Breast epithelium (tissue), 3 donors: ENCODE measurements at regions not wholly inside any gene's neighbourhood (a gene's known extent, or its start where the extent isn't known, plus 50 kb on each side); places are given as distances from the start of the nearest gene placed in this dataset.
"Not testable (repeated sequence)": the region's sequence is repeated elsewhere in the genome, so short reads cannot be mapped to it uniquely, and the experiment has no call there.

ENCODE experiments used
- POLR2A ChIP-seq: fragments of 450-650 bp; IDR thresholded peaks from one replicate; pipeline ENCODE4 v1.6.1; 2016; ENCODE audit warnings: antibody characterized with exemption, mild to moderate bottlenecking, moderate library complexity
- POLR2AphosphoS5 ChIP-seq, 3 donors: sonication (generic); formaldehyde crosslinking; IDR thresholded peaks; one replicate each; pipeline ENCODE4 v1.6.1; 2017; ENCODE audit warnings: antibody characterized with exemption in 3 of 3
- TF ChIP-seq, protein P1 (sequence below), 3 donors: fragments of 450-650 bp; IDR thresholded peaks; one replicate each; pipeline ENCODE4 v1.5.1; 2016 to 2017; ENCODE audit warnings: antibody characterized with exemption in 3 of 3, mild to moderate bottlenecking in 3 of 3, moderate library complexity in 3 of 3

DNA sequence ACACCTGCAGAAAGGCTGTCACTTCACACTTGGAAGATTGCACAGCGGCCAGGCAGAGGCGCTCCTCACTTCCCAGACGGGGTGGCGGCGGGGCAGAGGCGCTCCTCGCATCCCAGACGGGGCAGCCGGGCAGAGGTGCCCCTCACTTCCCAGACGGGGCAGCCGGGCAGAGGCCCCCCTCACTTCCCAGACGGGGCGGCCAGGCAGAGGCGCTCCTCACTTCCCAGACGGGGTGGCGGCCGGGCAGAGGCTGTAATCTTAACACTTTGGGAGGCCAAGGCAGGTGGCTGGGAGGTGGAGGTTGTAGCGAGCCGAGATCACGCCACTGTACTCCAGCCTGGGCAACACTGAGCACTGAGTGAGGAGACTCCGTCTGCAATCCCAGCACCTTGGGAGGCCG is 436.3 kb upstream of the ZP4 start:
- TF ChIP-seq POLR2AphosphoS5 (IDR thresholded peaks at IDR 0.05); POLR2A: not testable (repeated sequence)
- TF ChIP-seq, protein P1, sequence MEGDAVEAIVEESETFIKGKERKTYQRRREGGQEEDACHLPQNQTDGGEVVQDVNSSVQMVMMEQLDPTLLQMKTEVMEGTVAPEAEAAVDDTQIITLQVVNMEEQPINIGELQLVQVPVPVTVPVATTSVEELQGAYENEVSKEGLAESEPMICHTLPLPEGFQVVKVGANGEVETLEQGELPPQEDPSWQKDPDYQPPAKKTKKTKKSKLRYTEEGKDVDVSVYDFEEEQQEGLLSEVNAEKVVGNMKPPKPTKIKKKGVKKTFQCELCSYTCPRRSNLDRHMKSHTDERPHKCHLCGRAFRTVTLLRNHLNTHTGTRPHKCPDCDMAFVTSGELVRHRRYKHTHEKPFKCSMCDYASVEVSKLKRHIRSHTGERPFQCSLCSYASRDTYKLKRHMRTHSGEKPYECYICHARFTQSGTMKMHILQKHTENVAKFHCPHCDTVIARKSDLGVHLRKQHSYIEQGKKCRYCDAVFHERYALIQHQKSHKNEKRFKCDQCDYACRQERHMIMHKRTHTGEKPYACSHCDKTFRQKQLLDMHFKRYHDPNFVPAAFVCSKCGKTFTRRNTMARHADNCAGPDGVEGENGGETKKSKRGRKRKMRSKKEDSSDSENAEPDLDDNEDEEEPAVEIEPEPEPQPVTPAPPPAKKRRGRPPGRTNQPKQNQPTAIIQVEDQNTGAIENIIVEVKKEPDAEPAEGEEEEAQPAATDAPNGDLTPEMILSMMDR (IDR thresholded peaks at IDR 0.05) = not testable (repeated sequence)
